GM18867 (cell line): ENCODE measurements at regions not wholly inside any gene's neighbourhood (a gene's known extent, or its start where the extent isn't known, plus 50 kb on each side); places are given as distances from the start of the nearest gene placed in this dataset.

Source experiments
- ATAC-seq: cut with Tn5 transposase; IDR thresholded peaks from one replicate; pipeline ENCODE4 v1.9.1; 2021; ENCODE audit warnings: mild to moderate bottlenecking, moderate library complexity; ENCODE audit not compliant: unreplicated experiment

- no peak for ATAC-seq
Observed at GRCh38 chr4:100852326-100852725, 334.5 kb upstream of the EMCN start.

- no peak for ATAC-seq
Observed at GRCh38 chr4:100849319-100849718, 331.5 kb upstream of the EMCN start.

- peak; percentile 84 for ATAC-seq
Observed at GRCh38 chr4:100848841-100849240, 331.0 kb upstream of the EMCN start.

- ATAC-seq = peak; percentile 65
Observed at GRCh38 chr4:100843910-100844309, 326.1 kb upstream of the EMCN start.

- no peak for ATAC-seq
Observed at GRCh38 chr4:100842856-100843255, 325.0 kb upstream of the EMCN start.

GRCh38 chr4:100841911-100842310, 324.1 kb upstream of the EMCN start:
- no peak for ATAC-seq

- ATAC-seq = no peak
Observed at GRCh38 chr4:100839712-100840111, 321.9 kb upstream of the EMCN start.

- no peak for ATAC-seq
Observed at GRCh38 chr4:100838286-100838685, 320.5 kb upstream of the EMCN start.

GRCh38 chr4:100836929-100837328, 319.1 kb upstream of the EMCN start:
- ATAC-seq = no peak

- ATAC-seq = no peak
Observed at GRCh38 chr4:100834616-100835015, 316.8 kb upstream of the EMCN start.

- ATAC-seq = no peak
Observed at GRCh38 chr4:100833906-100834305, 316.1 kb upstream of the EMCN start.

- no peak for ATAC-seq
Observed at GRCh38 chr4:100828986-100829685, 311.3 kb upstream of the EMCN start.

- no peak for ATAC-seq
Observed at GRCh38 chr4:100828364-100828763, 310.5 kb upstream of the EMCN start.

GRCh38 chr4:100827756-100828155, 309.9 kb upstream of the EMCN start:
- no peak for ATAC-seq

GRCh38 chr4:100826808-100827548, 309.2 kb upstream of the EMCN start:
- no peak for ATAC-seq

GRCh38 chr4:100826067-100826466, 308.2 kb upstream of the EMCN start:
- ATAC-seq = no peak

- ATAC-seq = peak; percentile 5
Observed at GRCh38 chr4:100823993-100824323, 306.1 kb upstream of the EMCN start.

GRCh38 chr4:100823066-100823992, 305.5 kb upstream of the EMCN start:
- peak; percentile 72 for ATAC-seq

GRCh38 chr4:100820249-100820648, 302.4 kb upstream of the EMCN start:
- no peak for ATAC-seq

GRCh38 chr4:100819505-100819904, 301.7 kb upstream of the EMCN start:
- no peak for ATAC-seq

GRCh38 chr4:100816436-100817045, 298.7 kb upstream of the EMCN start:
- no peak for ATAC-seq
